Stimulated activated naive CD4-positive, alpha-beta T cell treated with Interleukin-2 at 50 U/mL for 16 hours (primary cell): ENCODE measurements at regions not wholly inside any gene's neighbourhood (a gene's known extent, or its start where the extent isn't known, plus 50 kb on each side); places are given as distances from the start of the nearest gene placed in this dataset.

Experiments used
- DNase-seq: peaks from one replicate; lab custom pipeline; 2025; lab: John Stamatoyannopoulos, UW

DNA sequence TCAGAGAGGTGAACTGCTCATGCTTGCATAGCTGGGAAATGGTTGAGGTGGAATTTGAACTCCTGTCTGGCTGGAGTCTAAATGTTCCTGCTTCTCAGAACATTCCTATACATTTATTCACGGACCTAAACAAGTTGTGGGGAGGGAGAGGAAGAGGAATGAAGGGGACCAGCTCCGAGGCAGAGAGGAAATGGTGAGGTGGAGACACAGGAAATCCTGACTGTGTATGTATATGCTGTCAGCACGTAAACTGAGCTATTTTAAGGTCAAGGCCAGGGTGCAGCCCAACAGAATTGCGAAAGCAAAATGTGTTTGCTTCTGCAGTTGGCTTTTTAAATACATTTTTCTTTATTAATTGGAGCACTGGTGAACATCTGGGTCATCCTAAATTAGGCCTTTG, 74.1 kb upstream of the POMGNT2 start:
- DNase-seq, result no peak

DNA sequence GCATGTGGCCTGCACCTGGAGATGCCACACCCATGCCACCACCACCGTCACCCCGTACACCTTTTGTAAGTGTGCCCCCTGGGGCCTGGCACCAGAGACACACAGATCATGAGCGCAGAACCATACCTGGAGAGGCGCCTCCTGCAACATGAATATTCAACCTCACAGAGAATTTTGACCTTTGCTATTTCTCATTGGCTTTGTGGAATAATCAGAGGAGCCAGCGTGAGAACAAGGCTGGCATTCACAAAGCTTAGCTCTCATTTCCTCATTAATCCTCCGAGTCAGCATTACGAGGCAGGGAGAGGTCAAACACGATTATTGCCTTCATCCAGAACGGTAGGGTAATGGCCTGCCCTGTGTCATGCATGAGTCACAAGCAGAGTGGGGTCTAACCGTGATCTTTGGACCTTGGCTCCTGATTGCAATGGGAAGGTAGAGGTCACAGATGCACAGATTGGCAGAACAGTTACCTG, 73.0 kb upstream of the POMGNT2 start:
- no peak for DNase-seq

DNA sequence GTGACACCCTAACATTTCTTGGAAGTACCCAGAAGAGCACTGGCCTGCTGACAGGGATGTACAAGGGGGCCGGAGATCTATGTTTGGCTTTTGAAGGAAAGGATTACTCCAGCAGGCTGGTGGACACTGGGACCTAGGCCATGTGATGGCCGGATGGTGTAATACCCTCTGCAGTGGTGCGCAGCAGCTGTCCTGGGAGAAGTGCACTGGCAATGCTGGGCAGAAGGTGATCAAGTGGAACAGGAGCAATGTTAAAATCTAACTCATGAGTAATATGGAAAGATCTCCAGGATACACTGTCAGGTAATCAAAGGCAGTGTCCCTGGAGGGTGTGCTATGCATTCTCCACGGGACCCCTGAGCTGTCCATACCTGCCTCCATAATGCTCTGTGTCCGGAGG, 71.2 kb upstream of the POMGNT2 start:
- no peak for DNase-seq

GRCh38 chr3:43176666-43177065, 70.8 kb upstream of the POMGNT2 start:
- DNase-seq, result no peak

DNA sequence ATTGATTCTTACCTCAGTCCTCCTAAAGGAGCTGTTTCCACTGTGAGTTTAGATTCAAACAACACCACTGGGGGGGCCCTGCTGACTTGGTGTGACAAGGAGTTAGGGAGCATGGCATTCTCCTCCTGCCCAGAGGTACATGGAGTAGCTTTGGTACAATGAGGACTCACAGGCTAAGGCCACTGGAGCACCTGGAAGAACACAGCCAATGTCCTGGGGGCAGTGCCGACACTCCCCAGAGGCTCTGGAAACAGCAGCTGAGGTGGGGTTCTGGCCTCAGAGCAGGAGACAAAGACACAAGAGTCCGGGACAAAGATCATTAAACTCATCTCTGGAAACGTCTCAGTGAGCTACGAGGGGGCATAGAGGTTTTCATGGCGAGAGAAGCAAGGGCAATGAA, 69.7 kb upstream of the POMGNT2 start:
- DNase-seq, result no peak

DNA sequence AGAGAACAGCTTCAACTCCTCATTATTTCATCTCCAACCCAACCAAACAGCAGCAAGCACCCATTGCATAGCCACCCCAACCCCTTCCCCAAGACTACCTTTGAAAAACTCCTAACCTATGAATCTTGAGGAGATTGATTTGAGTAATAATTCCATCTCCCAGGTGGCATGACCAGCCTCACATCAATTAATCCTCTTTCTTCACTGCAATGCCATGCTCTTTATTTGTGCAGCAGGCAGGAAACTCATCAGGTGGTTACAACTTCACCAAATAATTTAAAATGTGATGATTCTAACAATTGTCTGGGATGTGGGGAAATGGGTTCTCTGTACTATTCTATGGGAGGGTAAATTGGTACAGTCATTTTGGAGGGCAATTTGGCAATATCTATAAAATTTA, 68.1 kb upstream of the POMGNT2 start:
- no peak for DNase-seq

DNA sequence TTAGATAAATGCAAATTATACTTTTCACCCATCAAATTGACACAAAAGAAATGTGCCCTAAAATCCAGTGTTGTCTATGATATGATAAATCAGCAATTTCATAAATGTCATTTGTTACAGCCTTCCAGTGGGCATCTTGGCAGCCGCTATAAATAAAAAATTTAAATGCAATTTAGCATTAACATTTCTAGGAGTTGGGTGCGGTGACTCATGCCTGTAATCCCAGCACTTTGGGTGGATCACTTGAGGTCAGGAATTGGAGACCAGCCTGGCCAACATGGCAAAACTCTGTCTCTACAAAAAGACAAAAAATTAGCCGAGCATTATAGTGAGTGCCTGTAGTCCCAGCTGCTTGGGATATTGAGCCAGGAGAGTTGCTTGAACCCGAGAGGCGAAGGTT, 65.9 kb upstream of the POMGNT2 start:
- DNase-seq, result no peak

DNA sequence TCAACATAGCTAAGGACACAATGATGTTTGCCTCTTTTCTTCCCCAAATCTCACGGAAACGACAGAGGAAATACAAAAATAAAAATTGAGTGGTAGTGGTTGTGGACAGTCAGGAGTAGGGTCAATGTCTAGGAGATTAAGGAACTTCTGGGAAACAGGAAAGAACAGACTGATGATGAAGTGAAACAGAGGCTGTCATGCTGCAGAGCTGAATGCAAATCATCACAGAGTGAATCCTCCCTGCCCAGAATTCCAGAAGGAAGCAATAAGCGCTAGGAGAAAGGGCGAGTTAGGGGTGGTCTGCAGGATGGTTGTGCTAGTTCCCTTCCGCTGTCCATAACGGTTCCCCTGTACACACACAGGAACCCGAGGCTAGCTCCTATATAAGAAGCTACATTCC, 64.7 kb upstream of the POMGNT2 start:
- DNase-seq, result no peak

DNA sequence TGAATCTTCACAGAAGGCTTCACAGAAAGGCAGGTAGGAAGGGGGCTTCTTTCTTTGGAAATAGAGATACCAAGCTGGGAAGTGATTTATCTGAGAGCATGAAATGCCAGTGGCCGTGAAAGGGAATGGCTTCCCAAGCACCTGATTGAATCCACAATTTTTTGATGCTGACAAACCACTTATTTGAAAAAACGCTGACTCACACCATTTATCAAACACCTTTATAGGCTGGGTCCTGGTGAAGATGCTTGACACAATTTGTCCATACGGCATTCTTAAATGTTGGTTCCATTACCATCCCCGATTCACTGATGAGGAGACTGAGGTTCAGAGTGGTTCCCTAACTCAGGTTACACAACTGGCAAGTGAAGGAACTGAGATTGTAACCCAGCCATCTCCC, 64.1 kb upstream of the POMGNT2 start:
- no peak for DNase-seq

DNA sequence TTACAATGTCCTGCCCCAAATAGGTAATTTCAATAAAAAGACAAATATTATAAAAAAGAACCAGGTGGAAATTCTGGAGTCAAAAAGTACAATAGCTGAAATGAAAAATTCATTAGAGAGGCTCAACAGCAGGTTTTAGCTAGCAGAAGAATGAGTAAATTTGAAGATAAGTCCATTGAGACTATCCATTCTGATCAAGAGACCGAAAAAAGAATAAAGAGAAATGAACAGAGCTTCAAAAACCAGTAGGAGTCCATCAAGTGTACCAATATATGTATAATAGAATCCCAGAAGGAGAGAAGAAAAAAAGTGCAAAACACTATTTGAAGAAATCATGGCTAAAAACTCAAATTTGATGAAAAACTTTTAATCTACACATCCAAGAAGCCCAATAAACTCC, 60.5 kb upstream of the POMGNT2 start:
- no peak for DNase-seq

DNA sequence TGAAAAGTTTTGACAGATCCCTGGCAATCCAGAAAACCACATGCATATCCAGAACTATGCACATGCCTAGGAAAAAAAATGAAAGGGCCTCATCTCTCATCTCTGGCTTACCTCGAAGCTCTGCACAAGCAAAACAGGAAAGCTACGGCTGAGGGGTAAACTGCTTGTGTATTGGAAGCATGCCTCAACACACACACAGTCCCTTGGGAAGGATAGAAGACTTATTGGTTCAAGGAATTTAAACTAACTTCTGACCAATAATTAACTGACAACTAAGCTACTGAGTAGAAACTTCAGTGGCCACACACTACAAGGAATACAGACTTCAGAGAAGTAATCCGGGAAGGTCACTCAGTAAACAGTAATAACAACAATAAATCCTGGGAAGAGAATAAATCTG, 59.9 kb upstream of the POMGNT2 start:
- no peak for DNase-seq

DNA sequence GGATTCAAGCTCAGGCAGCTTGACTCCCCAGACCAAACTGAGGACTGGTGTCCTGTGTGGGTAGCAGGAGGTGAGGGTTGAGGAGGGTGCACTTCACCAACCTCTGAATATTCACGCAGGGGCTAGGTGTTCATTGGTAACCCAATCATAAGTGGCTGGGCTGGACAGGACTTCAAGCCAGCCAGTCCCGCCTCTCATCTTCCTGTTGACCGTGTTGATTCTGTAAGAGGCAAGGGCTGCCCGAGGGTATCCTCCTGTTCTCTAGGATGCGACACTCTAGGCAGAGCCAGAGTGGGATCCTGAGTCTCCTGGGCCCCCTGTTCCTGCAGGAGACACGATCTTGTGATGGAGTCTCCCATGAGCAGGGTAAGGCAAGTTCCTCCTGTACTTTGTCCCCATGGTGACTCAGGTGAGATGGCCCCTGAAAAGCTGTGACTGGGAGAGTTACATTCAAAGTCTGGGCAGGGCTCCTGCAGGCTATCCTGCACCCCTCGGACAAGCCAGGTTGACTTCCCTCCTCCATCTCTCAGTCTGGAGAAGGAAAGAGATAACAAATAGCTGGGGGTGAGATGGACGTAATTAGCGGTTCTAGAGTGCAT, 58.1 kb upstream of the POMGNT2 start:
- no peak for DNase-seq

GRCh38 chr3:43162230-43163084, 56.6 kb upstream of the POMGNT2 start:
- peak; percentile 19 for DNase-seq

DNA sequence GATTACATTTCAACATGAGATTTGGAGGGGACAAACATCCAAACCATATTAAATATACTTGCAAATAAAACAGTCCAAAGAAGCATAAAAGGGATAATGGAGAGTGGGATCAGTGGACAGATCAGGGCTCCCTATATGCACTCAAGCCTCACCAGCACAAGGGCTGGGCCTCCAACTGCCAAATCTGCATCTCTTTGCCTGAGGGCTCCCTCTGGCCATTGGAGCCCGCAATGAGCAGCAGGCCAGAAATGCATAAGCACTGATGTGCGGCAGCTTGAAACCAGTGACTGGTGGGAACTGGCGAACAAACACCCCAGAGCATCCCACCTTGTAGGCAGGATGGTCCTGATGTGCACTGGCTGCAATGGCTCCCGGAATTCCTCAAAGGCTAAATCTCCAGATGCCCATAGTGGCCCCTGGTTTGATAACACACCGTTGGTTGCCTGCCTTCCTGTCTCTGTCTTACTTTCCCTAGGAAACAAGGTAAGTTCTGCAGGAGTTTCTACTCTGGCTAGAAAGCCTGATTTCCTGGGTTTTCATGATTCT, 55.9 kb upstream of the POMGNT2 start:
- no peak for DNase-seq

DNA sequence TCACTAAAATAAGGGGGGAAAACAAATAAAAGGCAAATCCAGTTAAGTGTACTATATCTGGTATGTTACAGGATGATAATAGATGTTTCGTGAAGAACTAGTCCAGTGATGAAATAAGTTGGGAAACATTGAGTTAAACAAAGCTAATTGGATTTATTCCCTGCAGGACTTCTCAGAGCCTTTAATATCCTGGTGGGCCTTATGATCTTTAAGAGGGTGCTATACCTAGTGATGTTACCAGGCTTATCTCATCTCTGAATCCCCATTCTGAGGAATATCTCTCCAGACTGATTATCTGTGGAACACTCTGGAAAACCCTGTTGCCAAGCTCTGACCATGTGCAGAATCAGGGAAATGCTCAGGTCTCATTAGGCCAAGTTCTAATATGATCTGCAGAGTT, 54.8 kb upstream of the POMGNT2 start:
- no peak for DNase-seq

DNA sequence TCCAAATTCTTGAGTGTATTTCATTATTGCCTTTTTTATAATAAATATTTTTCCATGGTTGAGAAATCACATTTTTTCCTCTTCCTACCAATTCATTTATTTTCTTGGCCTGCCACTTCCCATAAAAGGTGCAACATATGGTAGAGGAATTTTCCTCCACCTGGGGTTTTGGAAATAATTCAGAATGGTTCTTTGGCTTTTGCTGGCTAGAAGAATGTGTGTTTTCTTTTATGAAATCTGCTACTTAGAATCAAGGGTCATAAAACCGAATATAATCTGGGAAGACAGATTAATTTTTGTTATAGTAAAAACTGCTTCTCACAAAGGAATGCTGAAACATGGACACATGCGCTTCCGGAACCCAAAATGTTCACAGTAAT, 54.0 kb upstream of the POMGNT2 start:
- DNase-seq, result no peak

DNA sequence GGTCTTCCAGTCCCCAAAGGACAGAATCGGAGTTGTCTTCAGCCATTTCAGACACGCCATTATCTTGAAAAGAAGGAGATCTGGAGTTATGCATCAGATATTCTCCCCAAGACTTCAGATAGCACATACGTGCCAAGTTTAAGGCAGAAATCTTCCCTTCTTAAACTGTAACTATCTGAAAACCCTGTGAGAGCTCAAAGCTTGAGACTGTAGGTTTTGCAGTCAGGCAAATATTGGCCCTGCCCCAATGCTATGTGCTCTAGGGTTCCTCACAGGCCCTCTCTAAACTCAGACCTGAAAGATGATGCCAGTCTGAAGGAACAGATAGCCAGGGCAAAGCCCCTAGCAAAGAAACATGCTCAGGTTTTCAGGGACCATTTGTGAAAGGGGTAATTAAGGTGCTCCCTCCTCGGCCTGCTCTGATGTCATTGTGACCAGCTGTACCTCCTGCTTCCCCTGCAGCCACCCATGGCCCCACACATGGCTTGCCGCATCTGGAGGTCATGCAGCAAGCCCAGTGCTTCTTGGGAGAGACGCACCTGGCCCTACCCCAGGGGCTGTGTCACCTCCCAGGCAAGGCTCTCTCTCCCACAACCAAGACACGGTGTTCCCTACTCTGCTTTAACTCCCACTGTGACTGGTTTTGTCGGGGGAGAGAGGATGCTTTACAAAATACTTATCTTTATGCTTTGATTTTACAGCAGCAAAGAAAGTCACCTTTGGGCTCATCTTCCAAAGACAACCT, 53.4 kb upstream of the POMGNT2 start:
- DNase-seq, result no peak

GRCh38 chr3:43156812-43157455, 51.1 kb upstream of the POMGNT2 start:
- no peak for DNase-seq

DNA sequence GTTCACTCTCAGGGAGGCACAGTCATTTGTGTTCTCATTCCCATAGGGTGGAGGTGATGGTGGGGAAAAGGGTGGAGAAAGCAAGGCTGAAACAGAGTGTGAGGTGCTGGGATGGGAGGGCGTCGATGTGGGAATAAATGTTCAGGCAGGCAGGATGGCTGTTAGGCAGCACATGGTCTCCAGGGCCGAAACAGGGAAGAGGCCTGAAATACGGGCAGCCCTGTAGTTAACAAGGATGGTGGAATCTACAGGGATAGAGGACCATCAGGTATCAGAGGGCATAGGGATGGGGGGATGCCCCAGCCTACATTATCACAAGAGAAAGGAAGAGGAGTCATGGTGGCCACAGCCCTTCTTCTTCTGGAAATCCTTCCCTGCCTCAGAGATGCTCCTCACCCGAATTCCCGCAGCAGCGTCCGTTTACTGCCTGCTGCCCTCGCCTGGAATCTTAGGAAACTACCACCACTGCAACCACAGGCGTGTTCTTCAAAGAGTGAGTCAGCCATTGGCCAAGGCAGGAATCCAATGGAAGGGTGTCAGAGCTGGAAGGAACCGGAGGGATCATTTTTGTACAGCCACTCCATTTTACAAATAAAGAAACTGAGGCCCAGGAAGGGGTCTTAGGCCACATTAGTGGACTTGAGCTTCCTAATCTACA, 49.7 kb upstream of the POMGNT2 start:
- DNase-seq, result no peak
